ENCODE measurements at regions not wholly inside any gene's neighbourhood (a gene's known extent, or its start where the extent isn't known, plus 50 kb on each side); places are given as distances from the start of the nearest gene placed in this dataset.
"Not testable (repeated sequence)": the region's sequence is repeated elsewhere in the genome, so short reads cannot be mapped to it uniquely, and the experiment has no call there.

GRCh38 chr12:67791362-67791761, 142.8 kb downstream of the DYRK2 start:
- POLR2A ChIA-PET; DNase-seq; H3K4me3 ChIP-seq (ENCODE audit: low read length); ATAC-seq; CTCF ChIA-PET; H3K9me3 ChIP-seq (ENCODE audit: control insufficient read depth in 2 of 3, low read length in 3 of 3); H3K4me1 Mint-ChIP-seq; H3K4me1 ChIP-seq (ENCODE audit: control insufficient read depth in 2 of 2, insufficient read depth in 2 of 2, low read length in 2 of 2); H3K36me3 ChIP-seq (ENCODE audit: control insufficient read depth in 2 of 3, insufficient read depth in 3 of 3, low read length in 3 of 3); intact Hi-C loops (cut with micrococcal nuclease); H3K27ac ChIP-seq (ENCODE audit: low read depth, low read length); H3K27me3 ChIP-seq (ENCODE audit: control insufficient read depth in 2 of 2, insufficient read depth in 2 of 2, low read length in 2 of 2); H3K4me3 Mint-ChIP-seq: not testable (repeated sequence)
- Mint-ChIP-seq H3K27me3 (peaks cover 0 to 11% (median 5%) of the 10 kb centered on the region in 5 donors), H3K27ac (peak overlapping the region in 1 of 9 donors; percentile 15), H3K9me3 (peaks cover 0 to 14% (median 9%) of the 10 kb centered on the region in 11 donors), H3K36me3 (peaks cover 2 to 11% (median 5%) of the 10 kb centered on the region in 5 donors)

- no peaks in the 10 kb centered on the region for H3K36me3 ChIP-seq (ENCODE audit: control insufficient read depth in 2 of 3, insufficient read depth in 3 of 3, low read length in 3 of 3)
- peaks cover 0 to 14% (median 9%) of the 10 kb centered on the region in 11 donors for H3K9me3 Mint-ChIP-seq
- no peaks in the 10 kb centered on the region for H3K27me3 ChIP-seq (ENCODE audit: control insufficient read depth in 2 of 2, insufficient read depth in 2 of 2, low read length in 2 of 2)
- ChIA-PET CTCF (no interaction called here), POLR2A (no interaction called here)
- H3K4me3 Mint-ChIP-seq: no peak overlapping the region
- peaks cover 2 to 11% (median 5%) of the 10 kb centered on the region in 5 donors for H3K36me3 Mint-ChIP-seq
- H3K4me1 Mint-ChIP-seq: peaks cover 0 to 2% (median 0%) of the 10 kb centered on the region in 7 donors
- H3K9me3 ChIP-seq (ENCODE audit: control insufficient read depth in 2 of 3, low read length in 3 of 3): no peaks in the 10 kb centered on the region
- H3K27ac ChIP-seq (ENCODE audit: low read depth, low read length): no peak overlapping the region
- H3K4me3 ChIP-seq (ENCODE audit: low read length): no peak overlapping the region
- H3K27me3 Mint-ChIP-seq: peaks cover 0 to 11% (median 5%) of the 10 kb centered on the region in 5 donors
- intact Hi-C loops (cut with micrococcal nuclease): no loop called here
- ATAC-seq: no peak
- H3K4me1 ChIP-seq (ENCODE audit: control insufficient read depth in 2 of 2, insufficient read depth in 2 of 2, low read length in 2 of 2): no peaks in the 10 kb centered on the region
- H3K27ac Mint-ChIP-seq: peak overlapping the region in 1 of 9 donors; percentile 15
- no peak for DNase-seq
These were observed 143.6 kb downstream of the DYRK2 start for GRCh38 chr12:67792185-67792584.

- Mint-ChIP-seq H3K4me3 (no peak overlapping the region), H3K27ac (no peak overlapping the region), H3K9me3 (peaks cover 0 to 14% (median 9%) of the 10 kb centered on the region in 11 donors), H3K36me3 (peaks cover 2 to 11% (median 5%) of the 10 kb centered on the region in 5 donors), H3K27me3 (peaks cover 0 to 11% (median 6%) of the 10 kb centered on the region in 5 donors), H3K4me1 (peaks cover 2 to 11% (median 4%) of the 10 kb centered on the region in 7 donors)
- H3K36me3 ChIP-seq (ENCODE audit: control insufficient read depth in 2 of 3, insufficient read depth in 3 of 3, low read length in 3 of 3): no peaks in the 10 kb centered on the region
- no peak overlapping the region for H3K27ac ChIP-seq (ENCODE audit: low read depth, low read length)
- DNase-seq (no peak), ATAC-seq (no peak)
- intact Hi-C loops (cut with micrococcal nuclease): no loop called here
- POLR2A ChIA-PET: no interaction called here
- H3K27me3 ChIP-seq (ENCODE audit: control insufficient read depth in 2 of 2, insufficient read depth in 2 of 2, low read length in 2 of 2): no peaks in the 10 kb centered on the region
- no peaks in the 10 kb centered on the region for H3K4me1 ChIP-seq (ENCODE audit: control insufficient read depth in 2 of 2, insufficient read depth in 2 of 2, low read length in 2 of 2)
- no peak overlapping the region for H3K4me3 ChIP-seq (ENCODE audit: low read length)
- H3K9me3 ChIP-seq (ENCODE audit: control insufficient read depth in 2 of 3, low read length in 3 of 3): no peaks in the 10 kb centered on the region
- CTCF ChIA-PET: no interaction called here
These were observed 145.6 kb downstream of the DYRK2 start for GRCh38 chr12:67794161-67794560.

- Histone ChIP-seq H3K36me3 (ENCODE audit: control insufficient read depth in 2 of 3, insufficient read depth in 3 of 3, low read length in 3 of 3) (no peaks in the 10 kb centered on the region), H3K27me3 (ENCODE audit: control insufficient read depth in 2 of 2, insufficient read depth in 2 of 2, low read length in 2 of 2) (no peaks in the 10 kb centered on the region), H3K4me3 (ENCODE audit: low read length) (no peak overlapping the region), H3K27ac (ENCODE audit: low read depth, low read length) (no peak overlapping the region), H3K9me3 (ENCODE audit: control insufficient read depth in 2 of 3, low read length in 3 of 3) (no peaks in the 10 kb centered on the region), H3K4me1 (ENCODE audit: control insufficient read depth in 2 of 2, insufficient read depth in 2 of 2, low read length in 2 of 2) (no peaks in the 10 kb centered on the region)
- peaks cover 2 to 11% (median 5%) of the 10 kb centered on the region in 5 donors for H3K36me3 Mint-ChIP-seq
- H3K27me3 Mint-ChIP-seq: peaks cover 0 to 11% (median 6%) of the 10 kb centered on the region in 5 donors
- H3K9me3 Mint-ChIP-seq: peaks cover 0 to 14% (median 9%) of the 10 kb centered on the region in 11 donors
- ChIA-PET POLR2A (no interaction called here), CTCF (no interaction called here)
- no peak overlapping the region for H3K27ac Mint-ChIP-seq
- intact Hi-C loops (cut with micrococcal nuclease): no loop called here
- H3K4me1 Mint-ChIP-seq: peaks cover 3 to 17% (median 8%) of the 10 kb centered on the region in 7 donors
- DNase-seq (no peak), ATAC-seq (no peak)
- no peak overlapping the region for H3K4me3 Mint-ChIP-seq
These were observed 146.7 kb downstream of the DYRK2 start for GRCh38 chr12:67795236-67795635.

GRCh38 chr12:67797185-67797741, 148.7 kb downstream of the DYRK2 start:
- Histone ChIP-seq H3K4me3 (ENCODE audit: low read length) (no peak overlapping the region), H3K9me3 (ENCODE audit: control insufficient read depth in 2 of 3, low read length in 3 of 3) (no peaks in the 10 kb centered on the region), H3K36me3 (ENCODE audit: control insufficient read depth in 2 of 3, insufficient read depth in 3 of 3, low read length in 3 of 3) (no peaks in the 10 kb centered on the region), H3K27me3 (ENCODE audit: control insufficient read depth in 2 of 2, insufficient read depth in 2 of 2, low read length in 2 of 2) (no peaks in the 10 kb centered on the region), H3K27ac (ENCODE audit: low read depth, low read length) (no peak overlapping the region), H3K4me1 (ENCODE audit: control insufficient read depth in 2 of 2, insufficient read depth in 2 of 2, low read length in 2 of 2) (peaks cover 0 to under 1% of the 10 kb centered on the region in 2 donors)
- intact Hi-C loops (cut with micrococcal nuclease): no loop called here
- peaks cover 0 to 5% (median 0%) of the 10 kb centered on the region in 5 donors for H3K36me3 Mint-ChIP-seq
- peaks cover 0 to 11% (median 6%) of the 10 kb centered on the region in 5 donors for H3K27me3 Mint-ChIP-seq
- DNase-seq (no peak), ATAC-seq (no peak)
- ChIA-PET CTCF (no interaction called here), POLR2A (no interaction called here)
- peak overlapping the region in 1 of 9 donors; percentile 10 for H3K27ac Mint-ChIP-seq
- H3K4me3 Mint-ChIP-seq: no peak overlapping the region
- H3K4me1 Mint-ChIP-seq: peaks cover 4 to 24% (median 8%) of the 10 kb centered on the region in 7 donors
- H3K9me3 Mint-ChIP-seq: peaks cover 0 to 4% (median 0%) of the 10 kb centered on the region in 11 donors

- H3K4me1 ChIP-seq (ENCODE audit: control insufficient read depth in 2 of 2, insufficient read depth in 2 of 2, low read length in 2 of 2): peaks cover 0 to 5% of the 10 kb centered on the region in 2 donors
- ATAC-seq (no peak), DNase-seq (no peak)
- H3K27me3 ChIP-seq (ENCODE audit: control insufficient read depth in 2 of 2, insufficient read depth in 2 of 2, low read length in 2 of 2): no peaks in the 10 kb centered on the region
- Mint-ChIP-seq H3K36me3 (peaks cover 0 to 4% (median 0%) of the 10 kb centered on the region in 5 donors), H3K4me3 (no peak overlapping the region), H3K9me3 (peaks cover 0 to 2% (median 0%) of the 10 kb centered on the region in 11 donors), H3K4me1 (peaks cover 4 to 29% (median 8%) of the 10 kb centered on the region in 7 donors), H3K27me3 (peaks cover 0 to 11% (median 6%) of the 10 kb centered on the region in 5 donors), H3K27ac (no peak overlapping the region)
- no peaks in the 10 kb centered on the region for H3K9me3 ChIP-seq (ENCODE audit: control insufficient read depth in 2 of 3, low read length in 3 of 3)
- H3K27ac ChIP-seq (ENCODE audit: low read depth, low read length): no peak overlapping the region
- ChIA-PET POLR2A (no interaction called here), CTCF (no interaction called here)
- no peak overlapping the region for H3K4me3 ChIP-seq (ENCODE audit: low read length)
- intact Hi-C loops (cut with micrococcal nuclease): no loop called here
- no peaks in the 10 kb centered on the region for H3K36me3 ChIP-seq (ENCODE audit: control insufficient read depth in 2 of 3, insufficient read depth in 3 of 3, low read length in 3 of 3)
These were observed 149.2 kb downstream of the DYRK2 start for GRCh38 chr12:67797753-67798152.

GRCh38 chr12:67798768-67799167, 150.2 kb downstream of the DYRK2 start:
- POLR2A ChIA-PET: interaction anchor here (0.7 to 1.5 kb wide), 4 partner anchors 9 to 191 kb away, joined by 3 to 4 read pairs (median 3); no protein-coding TSS in a partner anchor
- peaks cover 5 to 15% of the 10 kb centered on the region in 2 donors for H3K4me1 ChIP-seq (ENCODE audit: control insufficient read depth in 2 of 2, insufficient read depth in 2 of 2, low read length in 2 of 2)
- no peak for ATAC-seq
- Mint-ChIP-seq H3K36me3 (peaks cover 0 to 3% (median 0%) of the 10 kb centered on the region in 5 donors), H3K4me1 (peaks cover 4 to 32% (median 8%) of the 10 kb centered on the region in 7 donors), H3K27me3 (peaks cover 0 to 7% (median 6%) of the 10 kb centered on the region in 5 donors), H3K4me3 (peak overlapping the region in 1 of 10 donors; percentile 1), H3K27ac (no peak overlapping the region), H3K9me3 (no peaks in the 10 kb centered on the region)
- intact Hi-C loops (cut with micrococcal nuclease): loop anchor here in 1 of 2 donors (1.0 kb wide), 1 partner anchor 32 kb away; no protein-coding TSS in a partner anchor
- H3K36me3 ChIP-seq (ENCODE audit: control insufficient read depth in 2 of 3, insufficient read depth in 3 of 3, low read length in 3 of 3): no peaks in the 10 kb centered on the region
- no peaks in the 10 kb centered on the region for H3K27me3 ChIP-seq (ENCODE audit: control insufficient read depth in 2 of 2, insufficient read depth in 2 of 2, low read length in 2 of 2)
- DNase-seq: no peak
- no peak overlapping the region for H3K4me3 ChIP-seq (ENCODE audit: low read length)
- CTCF ChIA-PET: no interaction called here
- H3K9me3 ChIP-seq (ENCODE audit: control insufficient read depth in 2 of 3, low read length in 3 of 3): no peaks in the 10 kb centered on the region
- H3K27ac ChIP-seq (ENCODE audit: low read depth, low read length): no peak overlapping the region
